ENCODE measurements at regions not wholly inside any gene's neighbourhood (a gene's known extent, or its start where the extent isn't known, plus 50 kb on each side); places are given as distances from the start of the nearest gene placed in this dataset.
"Not testable (repeated sequence)": the region's sequence is repeated elsewhere in the genome, so short reads cannot be mapped to it uniquely, and the experiment has no call there.

- DNase-seq (ENCODE audit: low read depth, low spot score), result no peak
These were observed 258.6 kb upstream of the CTNND2 start for GRCh38 chr5:12162863-12163262.

- no peak for DNase-seq (ENCODE audit: low read depth, low spot score)
These were observed 243.3 kb upstream of the CTNND2 start for GRCh38 chr5:12147513-12147912.

- DNase-seq (ENCODE audit: low read depth, low spot score), result no peak
These were observed 237.2 kb upstream of the CTNND2 start for GRCh38 chr5:12141496-12141895.

GRCh38 chr5:12133520-12133919, 229.3 kb upstream of the CTNND2 start:
- no peak for DNase-seq (ENCODE audit: low read depth, low spot score)

- DNase-seq (ENCODE audit: low read depth, low spot score), result not testable (repeated sequence)
These were observed 226.8 kb upstream of the CTNND2 start for GRCh38 chr5:12131020-12131419.

GRCh38 chr5:12125895-12126294, 221.6 kb upstream of the CTNND2 start:
- DNase-seq (ENCODE audit: low read depth, low spot score), result no peak

GRCh38 chr5:12119657-12120056, 215.4 kb upstream of the CTNND2 start:
- no peak for DNase-seq (ENCODE audit: low read depth, low spot score)

GRCh38 chr5:12114075-12114474, 209.8 kb upstream of the CTNND2 start:
- no peak for DNase-seq (ENCODE audit: low read depth, low spot score)

GRCh38 chr5:12113062-12113461, 208.8 kb upstream of the CTNND2 start:
- DNase-seq (ENCODE audit: low read depth, low spot score), result no peak

GRCh38 chr5:12111261-12111660, 207.0 kb upstream of the CTNND2 start:
- DNase-seq (ENCODE audit: low read depth, low spot score), result no peak

- DNase-seq (ENCODE audit: low read depth, low spot score), result no peak
These were observed 206.4 kb upstream of the CTNND2 start for GRCh38 chr5:12110629-12111028.

- DNase-seq (ENCODE audit: low read depth, low spot score), result no peak
These were observed 204.9 kb upstream of the CTNND2 start for GRCh38 chr5:12109075-12109688.

- DNase-seq (ENCODE audit: low read depth, low spot score), result no peak
These were observed 197.9 kb upstream of the CTNND2 start for GRCh38 chr5:12102151-12102550.

- DNase-seq (ENCODE audit: low read depth, low spot score), result no peak
These were observed 196.3 kb upstream of the CTNND2 start for GRCh38 chr5:12100542-12100941.

- no peak for DNase-seq (ENCODE audit: low read depth, low spot score)
These were observed 195.1 kb upstream of the CTNND2 start for GRCh38 chr5:12099296-12099695.

GRCh38 chr5:12095808-12096281, 191.6 kb upstream of the CTNND2 start:
- DNase-seq (ENCODE audit: low read depth, low spot score), result peak; percentile 14

- DNase-seq (ENCODE audit: low read depth, low spot score), result no peak
These were observed 189.3 kb upstream of the CTNND2 start for GRCh38 chr5:12093586-12093985.

- no peak for DNase-seq (ENCODE audit: low read depth, low spot score)
These were observed 176.5 kb upstream of the CTNND2 start for GRCh38 chr5:12080761-12081160.

- not testable (repeated sequence) for DNase-seq (ENCODE audit: low read depth, low spot score)
These were observed 174.0 kb upstream of the CTNND2 start for GRCh38 chr5:12078286-12078685.

- no peak for DNase-seq (ENCODE audit: low read depth, low spot score)
These were observed 169.2 kb upstream of the CTNND2 start for GRCh38 chr5:12073426-12073825.

- no peak for DNase-seq (ENCODE audit: low read depth, low spot score)
These were observed 168.2 kb upstream of the CTNND2 start for GRCh38 chr5:12072441-12072840.

- DNase-seq (ENCODE audit: low read depth, low spot score), result no peak
These were observed 167.2 kb upstream of the CTNND2 start for GRCh38 chr5:12071455-12071854.

- peak; percentile 73 for DNase-seq (ENCODE audit: low read depth, low spot score)
These were observed 119.5 kb upstream of the CTNND2 start for GRCh38 chr5:12023614-12024241.

- no peak for DNase-seq (ENCODE audit: low read depth, low spot score)
These were observed 118.2 kb upstream of the CTNND2 start for GRCh38 chr5:12022444-12022843.

All from astrocyte of the hippocampus (primary cell).